ENCODE measurements at regions not wholly inside any gene's neighbourhood (a gene's known extent, or its start where the extent isn't known, plus 50 kb on each side); places are given as distances from the start of the nearest gene placed in this dataset.

- TF ChIP-seq, protein P1, sequence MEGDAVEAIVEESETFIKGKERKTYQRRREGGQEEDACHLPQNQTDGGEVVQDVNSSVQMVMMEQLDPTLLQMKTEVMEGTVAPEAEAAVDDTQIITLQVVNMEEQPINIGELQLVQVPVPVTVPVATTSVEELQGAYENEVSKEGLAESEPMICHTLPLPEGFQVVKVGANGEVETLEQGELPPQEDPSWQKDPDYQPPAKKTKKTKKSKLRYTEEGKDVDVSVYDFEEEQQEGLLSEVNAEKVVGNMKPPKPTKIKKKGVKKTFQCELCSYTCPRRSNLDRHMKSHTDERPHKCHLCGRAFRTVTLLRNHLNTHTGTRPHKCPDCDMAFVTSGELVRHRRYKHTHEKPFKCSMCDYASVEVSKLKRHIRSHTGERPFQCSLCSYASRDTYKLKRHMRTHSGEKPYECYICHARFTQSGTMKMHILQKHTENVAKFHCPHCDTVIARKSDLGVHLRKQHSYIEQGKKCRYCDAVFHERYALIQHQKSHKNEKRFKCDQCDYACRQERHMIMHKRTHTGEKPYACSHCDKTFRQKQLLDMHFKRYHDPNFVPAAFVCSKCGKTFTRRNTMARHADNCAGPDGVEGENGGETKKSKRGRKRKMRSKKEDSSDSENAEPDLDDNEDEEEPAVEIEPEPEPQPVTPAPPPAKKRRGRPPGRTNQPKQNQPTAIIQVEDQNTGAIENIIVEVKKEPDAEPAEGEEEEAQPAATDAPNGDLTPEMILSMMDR (IDR thresholded peaks at IDR 0.05), result no peak
- TF ChIP-seq POLR2A (IDR thresholded peaks at IDR 0.05), result no peak
Observed at GRCh38 chr6:166774770-166775169, 147.7 kb upstream of the RPS6KA2 start.
